GM18505 (cell line): ENCODE measurements at regions not wholly inside any gene's neighbourhood (a gene's known extent, or its start where the extent isn't known, plus 50 kb on each side); places are given as distances from the start of the nearest gene placed in this dataset.
"Not testable (repeated sequence)": the region's sequence is repeated elsewhere in the genome, so short reads cannot be mapped to it uniquely, and the experiment has no call there.

Experiments
- ATAC-seq: cut with Tn5 transposase; IDR thresholded peaks from one replicate; pipeline ENCODE4 v1.9.1; 2021; ENCODE audit not compliant: unreplicated experiment
- POLR2A ChIP-seq: IDR thresholded peaks from 4 replicates; pipeline ENCODE4 v1.6.1; 2011; ENCODE audit warnings: borderline replicate concordance; ENCODE audit not compliant: insufficient read depth, insufficient read length; ENCODE audit errors: extremely low read depth

GRCh38 chr10:4276151-4276550 lies 491.1 kb upstream of the KLF6 start:
- no peak for TF ChIP-seq POLR2A
- no peak for ATAC-seq

GRCh38 chr10:4274671-4275070 lies 489.7 kb upstream of the KLF6 start:
- not testable (repeated sequence) for ATAC-seq

DNA sequence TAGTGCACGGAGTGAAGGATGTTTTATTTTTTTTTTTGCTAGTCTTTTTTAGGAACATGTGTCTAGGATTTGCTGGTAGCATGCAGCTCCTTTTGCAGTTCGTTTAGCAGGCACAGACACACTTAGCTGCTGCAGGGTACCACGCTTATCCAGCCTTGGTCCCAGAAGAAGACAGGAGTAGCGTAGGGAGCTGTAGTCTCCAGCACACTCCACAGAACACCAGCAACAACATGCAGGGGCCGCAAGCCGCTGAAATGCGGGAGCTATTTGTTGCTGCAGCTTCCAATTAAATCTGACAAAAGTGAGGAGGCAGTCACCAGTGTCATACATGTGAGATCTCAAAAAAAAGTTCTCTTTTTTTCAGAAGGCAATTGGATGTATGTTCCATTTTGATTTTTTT lies 486.2 kb upstream of the KLF6 start:
- no peak for TF ChIP-seq POLR2A
- no peak for ATAC-seq

GRCh38 chr10:4270116-4270515 lies 485.1 kb upstream of the KLF6 start:
- ATAC-seq, result no peak
- no peak for TF ChIP-seq POLR2A

DNA sequence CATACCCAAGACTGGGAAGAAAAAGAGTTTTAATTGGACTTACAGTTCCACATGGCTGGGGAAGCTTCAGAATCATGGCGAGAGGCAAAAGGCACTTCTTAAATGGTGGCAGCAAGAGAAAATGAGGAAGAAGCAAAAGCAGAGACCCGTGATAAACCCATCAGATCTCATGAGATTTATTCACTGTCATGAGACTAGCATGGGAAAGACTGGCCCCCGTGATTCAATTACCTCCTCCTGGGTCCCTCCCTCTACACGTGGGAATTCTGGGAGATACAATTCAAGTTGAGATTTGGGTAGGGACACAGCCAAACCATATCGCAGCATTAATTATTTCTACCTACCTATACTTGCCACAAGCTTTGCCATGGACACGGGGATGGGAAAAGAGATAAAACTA lies 483.5 kb upstream of the KLF6 start:
- ATAC-seq, result not testable (repeated sequence)

- ATAC-seq, result no peak
- no peak for TF ChIP-seq POLR2A
Measured at GRCh38 chr10:4267086-4267773, 482.2 kb upstream of the KLF6 start.

DNA sequence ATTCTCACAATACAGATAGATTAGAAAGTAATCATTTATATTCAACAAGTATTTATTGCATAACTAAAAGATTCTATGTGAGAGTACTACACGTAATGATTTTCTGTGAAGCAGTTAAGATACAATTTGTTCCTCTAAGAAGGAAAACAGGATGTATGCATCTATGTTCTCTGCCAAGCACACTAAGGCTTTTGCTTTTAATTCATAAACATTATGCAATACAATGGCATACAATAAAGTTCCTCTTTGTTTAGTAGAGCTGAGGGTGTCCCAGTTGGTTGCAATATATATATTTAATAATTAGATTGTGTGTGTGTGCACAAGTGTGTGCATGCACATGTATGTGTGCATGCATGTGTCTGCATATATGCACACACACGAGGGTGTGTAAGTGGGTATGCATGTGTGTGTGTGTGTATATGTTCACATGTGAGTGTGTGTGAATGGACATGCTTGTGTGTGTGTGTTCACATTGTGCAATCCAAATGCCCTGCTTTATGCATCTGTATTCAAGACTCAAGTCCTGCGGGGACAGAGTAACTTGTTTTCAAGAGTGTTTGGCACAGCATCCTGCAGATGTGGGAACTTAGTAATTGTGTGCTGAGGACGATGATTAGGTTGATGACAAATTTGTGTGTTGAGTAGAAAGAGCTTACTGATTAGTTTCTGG lies 481.5 kb upstream of the KLF6 start:
- no peak for ATAC-seq
- no peak for TF ChIP-seq POLR2A

GRCh38 chr10:4265964-4266363 lies 481.0 kb upstream of the KLF6 start:
- no peak for ATAC-seq
- no peak for TF ChIP-seq POLR2A

DNA sequence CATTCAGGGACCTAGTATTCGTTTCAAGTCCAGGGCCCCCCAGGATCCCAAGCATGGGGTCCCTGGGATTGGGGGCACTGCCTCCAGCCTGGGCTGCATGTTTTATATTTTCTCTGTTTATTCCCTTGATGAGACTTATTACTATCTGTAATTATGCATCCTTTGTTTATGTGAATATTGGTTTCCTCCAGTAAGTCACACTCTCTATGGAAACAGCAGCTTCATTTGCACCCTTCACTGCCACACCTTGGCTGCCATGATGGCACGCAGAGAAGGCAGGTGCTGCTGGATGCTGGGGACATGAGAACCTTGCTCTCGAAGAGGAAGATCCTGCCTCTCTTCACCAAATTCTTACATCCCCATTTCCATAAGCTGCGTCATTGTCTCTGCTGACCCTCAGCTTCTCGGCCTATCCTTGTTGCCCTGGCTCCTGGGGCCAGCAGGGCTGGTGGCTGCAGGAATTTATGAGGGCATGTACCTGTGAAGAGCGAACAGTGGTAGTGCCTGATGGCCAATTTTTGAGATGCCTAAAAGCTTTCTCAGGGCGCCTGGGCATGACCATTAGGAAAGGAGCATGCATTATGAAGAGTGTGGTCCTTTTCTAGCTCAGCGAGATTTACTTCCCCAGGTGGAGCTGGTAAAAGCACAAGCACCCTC lies 479.3 kb upstream of the KLF6 start:
- no peak for TF ChIP-seq POLR2A
- no peak for ATAC-seq

GRCh38 chr10:4263601-4263921 lies 478.6 kb upstream of the KLF6 start:
- no peak for TF ChIP-seq POLR2A
- ATAC-seq, result no peak

DNA sequence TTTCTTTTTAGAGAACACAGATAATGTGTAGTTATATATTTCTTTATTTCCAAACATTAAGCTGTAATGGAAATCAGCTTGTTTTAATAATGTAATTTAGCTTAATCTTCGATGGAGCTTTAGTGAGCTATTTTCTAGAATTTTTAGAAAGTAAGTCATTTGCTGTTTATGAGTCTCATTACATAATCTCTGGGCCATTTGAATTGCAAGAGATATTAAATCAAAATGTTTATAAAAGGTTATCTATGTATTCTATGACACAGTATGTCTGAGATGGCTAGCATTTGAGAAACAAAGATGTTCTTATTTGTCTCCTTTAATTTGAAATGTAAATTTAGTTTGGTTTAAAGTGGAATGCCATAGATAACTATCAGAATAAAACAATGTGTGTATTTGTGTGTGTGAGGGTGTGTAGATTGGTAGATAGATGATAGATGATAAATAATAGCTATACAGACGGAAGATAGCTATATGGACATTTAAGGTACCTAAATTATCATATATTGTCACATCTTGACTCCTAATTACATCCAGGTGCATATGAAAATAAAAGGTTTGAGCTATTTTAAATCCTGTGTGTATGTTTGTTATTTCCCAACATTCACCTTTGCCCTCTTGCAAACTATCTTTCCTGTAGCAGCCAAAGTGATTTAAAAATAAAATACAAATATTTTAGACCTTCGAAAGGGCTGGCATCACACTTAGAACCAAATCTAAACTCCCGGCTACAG lies 478.0 kb upstream of the KLF6 start:
- no peak for TF ChIP-seq POLR2A

GRCh38 chr10:4262449-4262848 lies 477.4 kb upstream of the KLF6 start:
- ATAC-seq, result no peak
- TF ChIP-seq POLR2A, result no peak

More for the DNA sequence above, 478.0 kb upstream of the KLF6 start:
- ATAC-seq, result no peak

GRCh38 chr10:4260483-4261124 lies 475.6 kb upstream of the KLF6 start:
- ATAC-seq, result no peak
- TF ChIP-seq POLR2A, result no peak
